SH-SY5Y (cell line): ENCODE measurements at regions not wholly inside any gene's neighbourhood (a gene's known extent, or its start where the extent isn't known, plus 50 kb on each side); places are given as distances from the start of the nearest gene placed in this dataset.

Source experiments
- GATA2 ChIP-seq: IDR thresholded peaks from 2 replicates; pipeline ENCODE4 v1.6.1; 2011; ENCODE audit warnings: mild to moderate bottlenecking, low read depth, low read length
- GATA3 ChIP-seq: IDR thresholded peaks from 2 replicates; pipeline ENCODE4 v1.6.1; 2011; ENCODE audit warnings: low read depth, mild to moderate bottlenecking, low read length, moderate library complexity

DNA sequence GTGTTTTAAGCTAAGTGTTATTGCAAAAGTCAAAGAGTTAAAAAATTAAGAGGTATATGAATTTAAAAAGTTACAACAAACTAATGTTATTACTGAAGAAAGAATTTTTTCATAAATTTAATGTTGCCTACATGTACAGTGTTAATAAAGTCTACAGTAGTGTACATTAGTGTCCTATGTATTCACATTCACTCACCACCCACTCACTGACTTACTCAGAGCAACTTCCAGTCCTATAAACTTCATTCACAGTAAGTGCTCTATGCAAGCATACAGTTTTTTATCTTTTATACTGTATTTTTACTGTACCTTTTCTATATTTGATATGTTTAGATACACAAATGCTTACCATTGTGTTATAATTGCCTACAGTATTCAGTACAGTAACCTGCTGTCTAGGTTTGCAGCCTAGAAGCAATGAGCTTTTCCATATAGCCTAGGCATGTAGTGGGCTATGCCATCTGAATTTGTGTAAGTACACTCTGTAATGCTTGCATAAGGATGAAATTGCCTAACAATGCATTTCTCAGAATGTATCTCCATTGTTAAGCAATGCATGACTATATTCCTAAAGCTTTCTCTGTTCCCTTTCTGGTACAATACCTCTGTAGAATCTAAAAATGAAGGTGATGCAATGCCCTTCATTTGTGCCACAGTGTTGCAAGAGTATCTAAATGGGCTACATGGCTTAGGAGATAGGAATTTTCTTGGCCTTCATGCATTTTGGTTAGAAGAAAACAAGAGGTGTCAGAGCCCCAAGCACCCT, 370.8 kb upstream of the NT5C1B start:
- TF ChIP-seq GATA2, result no peak
- no peak for TF ChIP-seq GATA3
